PC-3 (cell line): ENCODE measurements at regions not wholly inside any gene's neighbourhood (a gene's known extent, or its start where the extent isn't known, plus 50 kb on each side); places are given as distances from the start of the nearest gene placed in this dataset.

Experiments used
- ATAC-seq: fragments of 200-7000 bp; cut with Tn5 transposase; 2 replicates; pipeline ENCODE4 v1.9.1; 2020; ENCODE audit warnings: mild to moderate bottlenecking, moderate library complexity
- BruUV-seq: library from RNA; stranded (reverse); fragments of 400-500 nt; replicated peaks from 2 replicates; lab custom pipeline; 2021; lab: Mats Ljungman, UMichigan
- CTCF ChIA-PET: fragments of 300-600 bp; sonication (Branson Sonifier 250); formaldehyde crosslinking; loops from one replicate; lab custom pipeline; 2022; ENCODE audit warnings: antibody characterized with exemption; lab: Charles Lee
- POLR2A ChIA-PET: fragments of 300-600 bp; sonication (Branson Sonifier 250); formaldehyde crosslinking; loops from one replicate; lab custom pipeline; 2022; ENCODE audit warnings: antibody characterized with exemption; ENCODE audit not compliant: unreplicated experiment; lab: Charles Lee
- DNase-seq: peaks from one replicate; pipeline ENCODE4 v3.0.0-alpha.2; 2015
- H2AFZ ChIP-seq: fragments of 300-600 bp; sonication (generic); 2 replicates; pipeline ENCODE4 v1.6.0; 2016; ENCODE audit warnings: antibody characterized with exemption, low read length
- H3F3A ChIP-seq: fragments of 300-600 bp; sonication (generic); one replicate; pipeline ENCODE4 v1.6.0; 2017; ENCODE audit warnings: antibody characterized with exemption, low read length, control low read depth, mild to moderate bottlenecking; ENCODE audit not compliant: unreplicated experiment
- H3K27ac ChIP-seq: fragments of 300-600 bp; sonication (generic); 2 replicates; pipeline ENCODE4 v1.5.1; 2016; ENCODE audit warnings: mild to moderate bottlenecking, low read length
- H3K27me3 ChIP-seq: fragments of 300-600 bp; sonication (generic); 2 replicates; pipeline ENCODE4 v1.6.1; 2016; ENCODE audit warnings: low read length, mixed read lengths
- H3K36me3 ChIP-seq: fragments of 300-600 bp; sonication (generic); 2 replicates; pipeline ENCODE4 v1.6.1; 2016; ENCODE audit warnings: low read depth, mixed run types, low read length, mixed read lengths
- H3K4me1 ChIP-seq: fragments of 300-600 bp; sonication (generic); 2 replicates; pipeline ENCODE4 v1.5.1; 2016; ENCODE audit warnings: low read length; ENCODE audit not compliant: insufficient read depth
- H3K4me2 ChIP-seq: fragments of 300-600 bp; sonication (generic); 2 replicates; pipeline ENCODE4 v1.6.0; 2016; ENCODE audit warnings: low read length
- H3K4me3 ChIP-seq: fragments of 300-600 bp; sonication (generic); 2 replicates; pipeline ENCODE4 v1.5.1; 2016; ENCODE audit warnings: mild to moderate bottlenecking, low read length, mixed read lengths
- H3K79me2 ChIP-seq: fragments of 300-600 bp; sonication (generic); 2 replicates; pipeline ENCODE4 v1.6.1; 2017; ENCODE audit warnings: low read length, mixed read lengths
- H3K9ac ChIP-seq: fragments of 300-600 bp; sonication (generic); 2 replicates; pipeline ENCODE4 v1.6.0; 2016; ENCODE audit warnings: mild to moderate bottlenecking, low read length
- H3K9me2 ChIP-seq: fragments of 300-600 bp; sonication (generic); replicated peaks from 2 replicates; pipeline ENCODE4 v1.6.1; 2016; ENCODE audit warnings: mixed run types, low read length, mixed read lengths
- H3K9me3 ChIP-seq: fragments of 300-600 bp; sonication (generic); 2 replicates; pipeline ENCODE4 v1.6.1; 2016; ENCODE audit warnings: low read length, mixed read lengths
- H4K20me1 ChIP-seq: fragments of 300-600 bp; sonication (generic); 2 replicates; pipeline ENCODE4 v1.6.1; 2016; ENCODE audit warnings: low read length, mixed read lengths
- EZH2 ChIP-seq: fragments of 300-600 bp; sonication (generic); IDR thresholded peaks from one replicate; pipeline ENCODE4 v1.6.1; 2017; ENCODE audit warnings: antibody characterized with exemption, mild to moderate bottlenecking, low read length; ENCODE audit not compliant: unreplicated experiment
- EZH2phosphoT487 ChIP-seq: fragments of 300-600 bp; sonication (generic); IDR thresholded peaks from 2 replicates; pipeline ENCODE4 v1.6.1; 2018; ENCODE audit warnings: mild to moderate bottlenecking, antibody characterized with exemption, low read length, borderline replicate concordance
- intact Hi-C: fragments of 100-400 bp; cut with micrococcal nuclease; formaldehyde crosslinking; loops from 2 replicates; pipeline ENCODE4 v1.9.0; 2023
- TF ChIP-seq, protein P1 (sequence below): fragments of 300-600 bp; sonication (generic); conservative IDR thresholded peaks from 2 replicates; pipeline ENCODE4 v1.5.1; 2017; ENCODE audit warnings: antibody characterized with exemption, low read depth, mild to moderate bottlenecking, low read length

DNA sequence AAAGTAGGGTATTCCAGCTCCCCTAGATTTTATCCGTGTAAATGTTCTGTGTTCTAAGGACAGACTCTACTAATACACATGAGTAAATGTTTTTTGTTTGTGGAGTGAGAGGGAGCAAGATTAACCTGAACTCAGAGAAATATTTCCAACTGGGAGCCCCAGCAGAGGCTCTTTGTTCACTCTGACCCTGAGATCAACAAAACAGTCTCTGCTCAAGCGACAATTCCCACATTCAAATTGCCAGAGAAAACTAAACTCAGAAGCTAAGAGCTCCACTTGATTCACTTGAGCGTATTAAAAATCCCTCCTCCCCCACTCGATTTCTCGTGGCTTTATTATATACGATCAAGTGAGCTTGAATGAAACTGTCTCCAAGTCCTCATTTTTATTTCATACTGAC lies 413.9 kb upstream of the JARID2 start:
- H3K4me1 ChIP-seq: no peaks in the 10 kb centered on the region
- no peaks in the 10 kb centered on the region for H3K9me3 ChIP-seq
- H3K4me3 ChIP-seq: no peak overlapping the region
- no peak overlapping the region for H3K27ac ChIP-seq
- ChIA-PET CTCF (interaction anchor here (0.5 kb wide), 1 partner anchor 417 kb away, joined by 4 read pairs; no protein-coding TSS in a partner anchor), POLR2A (no interaction called here)
- ATAC-seq (no peak), DNase-seq (no peak)
- H3F3A ChIP-seq: no peaks in the 10 kb centered on the region
- no peaks in the 10 kb centered on the region for H3K36me3 ChIP-seq
- TF ChIP-seq, protein P1, sequence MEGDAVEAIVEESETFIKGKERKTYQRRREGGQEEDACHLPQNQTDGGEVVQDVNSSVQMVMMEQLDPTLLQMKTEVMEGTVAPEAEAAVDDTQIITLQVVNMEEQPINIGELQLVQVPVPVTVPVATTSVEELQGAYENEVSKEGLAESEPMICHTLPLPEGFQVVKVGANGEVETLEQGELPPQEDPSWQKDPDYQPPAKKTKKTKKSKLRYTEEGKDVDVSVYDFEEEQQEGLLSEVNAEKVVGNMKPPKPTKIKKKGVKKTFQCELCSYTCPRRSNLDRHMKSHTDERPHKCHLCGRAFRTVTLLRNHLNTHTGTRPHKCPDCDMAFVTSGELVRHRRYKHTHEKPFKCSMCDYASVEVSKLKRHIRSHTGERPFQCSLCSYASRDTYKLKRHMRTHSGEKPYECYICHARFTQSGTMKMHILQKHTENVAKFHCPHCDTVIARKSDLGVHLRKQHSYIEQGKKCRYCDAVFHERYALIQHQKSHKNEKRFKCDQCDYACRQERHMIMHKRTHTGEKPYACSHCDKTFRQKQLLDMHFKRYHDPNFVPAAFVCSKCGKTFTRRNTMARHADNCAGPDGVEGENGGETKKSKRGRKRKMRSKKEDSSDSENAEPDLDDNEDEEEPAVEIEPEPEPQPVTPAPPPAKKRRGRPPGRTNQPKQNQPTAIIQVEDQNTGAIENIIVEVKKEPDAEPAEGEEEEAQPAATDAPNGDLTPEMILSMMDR: no peak
- TF ChIP-seq EZH2phosphoT487: no peak
- no peak for TF ChIP-seq EZH2
- no peaks in the 10 kb centered on the region for H4K20me1 ChIP-seq
- H3K9ac ChIP-seq: no peak overlapping the region
- no peaks in the 10 kb centered on the region for H3K9me2 ChIP-seq
- no TSS peak for BruUV-seq
- H3K79me2 ChIP-seq: no peaks in the 10 kb centered on the region
- H2AFZ ChIP-seq: no peak overlapping the region
- no peak overlapping the region for H3K4me2 ChIP-seq
- H3K27me3 ChIP-seq: no peaks in the 10 kb centered on the region
- intact Hi-C loops: no loop called here

DNA sequence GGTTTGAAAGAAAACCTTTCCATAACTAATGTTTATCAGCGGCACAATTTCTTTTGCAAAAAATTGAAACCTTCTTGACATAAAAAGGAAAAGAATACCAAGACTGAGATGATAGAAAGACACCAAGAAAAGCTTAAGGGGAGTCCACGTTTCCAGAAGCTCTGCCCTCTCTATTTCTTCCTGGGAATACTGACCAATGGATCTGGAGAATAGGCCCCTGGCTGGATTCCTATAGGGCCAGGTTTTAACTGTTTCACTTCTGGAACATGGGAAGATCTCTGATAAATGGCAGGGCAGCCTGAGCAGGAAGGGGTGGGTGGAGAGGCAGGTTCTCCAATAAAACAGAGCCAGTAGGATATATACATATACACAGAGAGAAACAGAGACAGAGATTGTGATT lies 413.4 kb upstream of the JARID2 start:
- Histone ChIP-seq H3K4me2 (no peak overlapping the region), H3K9ac (no peak overlapping the region), H3K9me3 (no peaks in the 10 kb centered on the region), H3F3A (no peaks in the 10 kb centered on the region), H3K27me3 (no peaks in the 10 kb centered on the region), H3K4me3 (no peak overlapping the region), H3K36me3 (no peaks in the 10 kb centered on the region), H2AFZ (no peak overlapping the region), H4K20me1 (no peaks in the 10 kb centered on the region), H3K4me1 (no peaks in the 10 kb centered on the region), H3K9me2 (no peaks in the 10 kb centered on the region), H3K27ac (no peak overlapping the region), H3K79me2 (no peaks in the 10 kb centered on the region)
- CTCF ChIA-PET: no interaction called here
- no peak for DNase-seq
- no peak for TF ChIP-seq EZH2phosphoT487
- TF ChIP-seq, protein P1: no peak
- no peak for TF ChIP-seq EZH2
- BruUV-seq: no TSS peak
- POLR2A ChIA-PET: no interaction called here
- no peak for ATAC-seq
- intact Hi-C loops: no loop called here

- TF ChIP-seq, protein P1: no peak
- TF ChIP-seq EZH2: no peak
- TF ChIP-seq EZH2phosphoT487: no peak
- CTCF ChIA-PET: no interaction called here
- Histone ChIP-seq H3K79me2 (no peaks in the 10 kb centered on the region), H3K9me2 (no peaks in the 10 kb centered on the region), H3K27me3 (no peaks in the 10 kb centered on the region), H2AFZ (no peak overlapping the region), H3K4me1 (no peaks in the 10 kb centered on the region), H3K36me3 (no peaks in the 10 kb centered on the region), H3K4me2 (no peak overlapping the region), H3K9ac (no peak overlapping the region), H3F3A (no peaks in the 10 kb centered on the region), H3K9me3 (no peaks in the 10 kb centered on the region), H4K20me1 (no peaks in the 10 kb centered on the region), H3K4me3 (no peak overlapping the region), H3K27ac (no peak overlapping the region)
- intact Hi-C loops: no loop called here
- POLR2A ChIA-PET: no interaction called here
- no TSS peak for BruUV-seq
- ATAC-seq (no peak), DNase-seq (no peak)
These were observed 410.9 kb upstream of the JARID2 start for GRCh38 chr6:14834851-14835530.
